GM12878 (cell line): ENCODE measurements at regions not wholly inside any gene's neighbourhood (a gene's known extent, or its start where the extent isn't known, plus 50 kb on each side); places are given as distances from the start of the nearest gene placed in this dataset.

Source experiments
- ATAC-seq: fragments of 200-7000 bp; cut with Tn5 transposase; 3 replicates; pipeline ENCODE4 v1.9.1; 2020; ENCODE audit warnings: mild to moderate bottlenecking, moderate library complexity
- BruUV-seq: library from RNA; stranded (reverse); fragments of 400-500 nt; replicated peaks from 2 replicates; lab custom pipeline; 2021; lab: Mats Ljungman, UMichigan
- CTCF ChIA-PET: fragments of 300-600 bp; sonication (Branson Sonifier 250); formaldehyde crosslinking; extraction: SDS; loops from one replicate; lab custom pipeline; 2021; ENCODE audit warnings: inconsistent platforms; lab: Yijun Ruan, JAX
- POLR2A ChIA-PET: fragments of 350-600 bp; formaldehyde crosslinking; extraction: SDS; loops from one replicate; lab custom pipeline; 2021; ENCODE audit warnings: inconsistent platforms; lab: Charles Lee
- RAD21 ChIA-PET: fragments of 300-600 bp; sonication (Branson Sonifier 250); formaldehyde crosslinking; loops from one replicate; lab custom pipeline; 2023; ENCODE audit warnings: antibody characterized with exemption; ENCODE audit not compliant: unreplicated experiment; lab: Charles Lee
- SMC1A ChIA-PET: fragments of 300-600 bp; sonication (Branson Sonifier 250); formaldehyde crosslinking; loops from one replicate; lab custom pipeline; 2023; ENCODE audit not compliant: unreplicated experiment, uncharacterized antibody; lab: Charles Lee
- DNase-seq: peaks from one replicate; pipeline ENCODE4 v3.0.0-alpha.2; 2011; ENCODE audit warnings: low read depth, low spot score
- FAIRE-seq: peaks from 3 replicates; lab custom pipeline; 2011; peaks lifted over from hg19 to GRCh38; lab: Jason Lieb, UNC
- H2AFZ ChIP-seq: 2 replicates; pipeline ENCODE4 v1.6.0; 2011; ENCODE audit warnings: low read depth, low read length, control low read depth; ENCODE audit not compliant: control insufficient read depth
- H3K27ac ChIP-seq: 2 replicates; pipeline ENCODE4 v1.5.1; 2011; ENCODE audit warnings: control low read depth; ENCODE audit not compliant: control insufficient read depth, insufficient read depth
- H3K27me3 ChIP-seq, 2 experiments: replicated peaks in 1 of 2; 2 replicates each; pipeline versions ENCODE4 v1.6.0 to v1.6.1; 2011; ENCODE audit warnings: low read length in 1 of 2; ENCODE audit not compliant: control insufficient read depth in 2 of 2, insufficient read depth in 2 of 2
- H3K36me3 ChIP-seq, 2 experiments: 2 replicates each; pipeline ENCODE4 v1.5.1; 2011; ENCODE audit warnings: low read length in 1 of 2; ENCODE audit not compliant: control insufficient read depth in 2 of 2, insufficient read depth in 2 of 2
- H3K4me1 ChIP-seq: 2 replicates; pipeline ENCODE4 v1.6.1; 2011; ENCODE audit warnings: mild to moderate bottlenecking, low read length, moderate library complexity, mixed read lengths; ENCODE audit not compliant: control insufficient read depth, insufficient read depth
- H3K4me2 ChIP-seq: 2 replicates; pipeline ENCODE4 v1.6.0; 2011; ENCODE audit warnings: control low read depth; ENCODE audit not compliant: control insufficient read depth, insufficient read depth
- H3K4me3 ChIP-seq: fragments of 200-600 bp; sonication (generic); 2 replicates; pipeline ENCODE4 v1.5.1; 2016
- H3K79me2 ChIP-seq: 2 replicates; pipeline ENCODE4 v1.6.0; 2011; ENCODE audit warnings: low read length; ENCODE audit not compliant: control insufficient read depth, insufficient read depth
- H3K9ac ChIP-seq: 2 replicates; pipeline ENCODE4 v1.8.0; 2011; ENCODE audit warnings: low read length, control low read depth, mixed read lengths; ENCODE audit not compliant: control insufficient read depth, insufficient read depth
- H3K9me3 ChIP-seq: replicated peaks from 3 replicates; pipeline ENCODE4 v1.5.1; 2011; ENCODE audit warnings: mild to moderate bottlenecking, low read length; ENCODE audit not compliant: control insufficient read depth, insufficient read depth
- H4K20me1 ChIP-seq: 2 replicates; pipeline ENCODE4 v1.6.0; 2011; ENCODE audit not compliant: control insufficient read depth, insufficient read depth
- CBX3 ChIP-seq: fragments of 200-600 bp; sonication (generic); IDR thresholded peaks from 2 replicates; pipeline ENCODE4 v1.6.1; 2016; ENCODE audit warnings: low read depth, borderline replicate concordance
- CREB1 ChIP-seq: IDR thresholded peaks from 2 replicates; pipeline ENCODE4 v1.6.1; 2012; ENCODE audit warnings: low read depth, mild to moderate bottlenecking, inconsistent platforms
- CUX1 ChIP-seq: IDR thresholded peaks from 2 replicates; pipeline ENCODE4 v1.6.1; 2012; ENCODE audit warnings: improper control_type of control experiment, low read depth, low read length; ENCODE audit not compliant: insufficient replicate concordance
- EED ChIP-seq: sonication (generic); IDR thresholded peaks from 2 replicates; pipeline ENCODE4 v1.6.1; 2016; ENCODE audit warnings: antibody characterized with exemption, low read depth
- IRF3 ChIP-seq: fragments of 450-650 bp; IDR thresholded peaks from 2 replicates; pipeline ENCODE4 v1.6.1; 2014; ENCODE audit warnings: mild to moderate bottlenecking
- JUNB ChIP-seq: IDR thresholded peaks from 2 replicates; pipeline ENCODE4 v1.6.1; 2016; ENCODE audit warnings: antibody characterized with exemption, mild to moderate bottlenecking
- LARP7 ChIP-seq: fragments of 450-650 bp; IDR thresholded peaks from 2 replicates; pipeline ENCODE4 v1.6.1; 2017; ENCODE audit warnings: mild to moderate bottlenecking
- NFYA ChIP-seq: IDR thresholded peaks from 2 replicates; pipeline ENCODE4 v1.6.1; 2011; ENCODE audit warnings: low read depth, mild to moderate bottlenecking, low read length, improper control_type of control experiment, borderline replicate concordance
- PML ChIP-seq: IDR thresholded peaks from 2 replicates; pipeline ENCODE4 v1.6.1; 2012; ENCODE audit warnings: low read length, inconsistent platforms
- POLR2A ChIP-seq: IDR thresholded peaks from 2 replicates; pipeline ENCODE4 v1.6.1; 2011; ENCODE audit warnings: low read depth, mild to moderate bottlenecking, low read length
- SMAD1 ChIP-seq: fragments of 450-650 bp; IDR thresholded peaks from 2 replicates; pipeline ENCODE4 v1.6.1; 2018; ENCODE audit warnings: mild to moderate bottlenecking, low read depth; ENCODE audit not compliant: partially characterized antibody
- SMC3 ChIP-seq: IDR thresholded peaks from 2 replicates; pipeline ENCODE4 v1.6.1; 2011; ENCODE audit warnings: low read length, improper control_type of control experiment, borderline replicate concordance
- TBL1XR1 ChIP-seq: IDR thresholded peaks from 2 replicates; pipeline ENCODE4 v1.6.1; 2012; ENCODE audit warnings: low read depth, low read length, improper control_type of control experiment
- YBX1 ChIP-seq: fragments of 450-650 bp; IDR thresholded peaks from 2 replicates; pipeline ENCODE4 v1.6.1; 2016; ENCODE audit warnings: antibody characterized with exemption
- in situ Hi-C: fragments of 300-500 bp; cut with MboI; formaldehyde crosslinking; loops from 9 replicates; pipeline ENCODE4 v1.14.3; 2018; ENCODE audit warnings: mixed read lengths
- intact Hi-C: fragments of 100-400 bp; cut with micrococcal nuclease; formaldehyde crosslinking; loops from one replicate; pipeline ENCODE4 v1.14.2; 2022; ENCODE audit not compliant: unreplicated experiment
- TF ChIP-seq, protein P1 (sequence below): fragments of 450-650 bp; IDR thresholded peaks from 2 replicates; pipeline ENCODE4 v1.6.1; 2016; ENCODE audit warnings: mild to moderate bottlenecking
- TF ChIP-seq, protein P2 (sequence below): IDR thresholded peaks from 2 replicates; pipeline ENCODE4 v1.6.1; 2011; ENCODE audit warnings: borderline replicate concordance, low read depth, mild to moderate bottlenecking, moderate library complexity, low read length; ENCODE audit not compliant: insufficient read depth, poor library complexity, severe bottlenecking
- TF ChIP-seq, protein P3 (sequence below): IDR thresholded peaks from 2 replicates; pipeline ENCODE4 v1.6.1; 2012; ENCODE audit warnings: low read depth, low read length, improper control_type of control experiment

GRCh38 chr7:106384373-106384772 is 99.6 kb upstream of the NAMPT start:
- FAIRE-seq = no peak
- Histone ChIP-seq H3K4me3 (no peak overlapping the region), H3K79me2 (no peaks in the 10 kb centered on the region), H4K20me1 (no peaks in the 10 kb centered on the region), H2AFZ (no peak overlapping the region), H3K36me3 (no peaks in the 10 kb centered on the region), H3K27ac (no peak overlapping the region), H3K27me3 (no peaks in the 10 kb centered on the region), H3K9ac (no peak overlapping the region), H3K4me2 (no peak overlapping the region), H3K9me3 (no peaks in the 10 kb centered on the region), H3K4me1 (no peaks in the 10 kb centered on the region)
- no peak for DNase-seq
- ChIA-PET POLR2A (interaction anchor here (0.6 to 0.7 kb wide), 3 partner anchors 19 to 205 kb away, joined by 4 read pairs; no protein-coding TSS in a partner anchor), RAD21 (interaction anchor here (0.7 to 2.6 kb wide), 4 partner anchors 32 to 220 kb away, joined by 3 to 11 read pairs (median 4); no protein-coding TSS in a partner anchor), SMC1A (interaction anchor here (0.6 to 1.6 kb wide), 5 partner anchors 17 to 100 kb away, joined by 3 to 5 read pairs (median 3); partner anchors contain the start of gene NAMPT), CTCF (interaction anchor here (1.0 to 2.9 kb wide), 3 partner anchors 74 to 207 kb away, joined by 3 to 12 read pairs (median 7); no protein-coding TSS in a partner anchor)
- no peak; the same call in 2 of the 3 replicates for ATAC-seq
- in situ Hi-C loops = no loop called here
- intact Hi-C loops = no loop called here
- no TSS peak for BruUV-seq
- no peak for TF ChIP-seq NFYA
- no peak for TF ChIP-seq CUX1
- no peak for TF ChIP-seq YBX1
- no peak for TF ChIP-seq IRF3
- no peak for TF ChIP-seq EED
- TF ChIP-seq CREB1 = no peak
- TF ChIP-seq SMAD1 = no peak
- TF ChIP-seq PML = no peak
- TF ChIP-seq LARP7 = no peak
- TF ChIP-seq, protein P1, sequence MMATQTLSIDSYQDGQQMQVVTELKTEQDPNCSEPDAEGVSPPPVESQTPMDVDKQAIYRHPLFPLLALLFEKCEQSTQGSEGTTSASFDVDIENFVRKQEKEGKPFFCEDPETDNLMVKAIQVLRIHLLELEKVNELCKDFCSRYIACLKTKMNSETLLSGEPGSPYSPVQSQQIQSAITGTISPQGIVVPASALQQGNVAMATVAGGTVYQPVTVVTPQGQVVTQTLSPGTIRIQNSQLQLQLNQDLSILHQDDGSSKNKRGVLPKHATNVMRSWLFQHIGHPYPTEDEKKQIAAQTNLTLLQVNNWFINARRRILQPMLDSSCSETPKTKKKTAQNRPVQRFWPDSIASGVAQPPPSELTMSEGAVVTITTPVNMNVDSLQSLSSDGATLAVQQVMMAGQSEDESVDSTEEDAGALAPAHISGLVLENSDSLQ = no peak
- TF ChIP-seq POLR2A = no peak
- TF ChIP-seq, protein P2, sequence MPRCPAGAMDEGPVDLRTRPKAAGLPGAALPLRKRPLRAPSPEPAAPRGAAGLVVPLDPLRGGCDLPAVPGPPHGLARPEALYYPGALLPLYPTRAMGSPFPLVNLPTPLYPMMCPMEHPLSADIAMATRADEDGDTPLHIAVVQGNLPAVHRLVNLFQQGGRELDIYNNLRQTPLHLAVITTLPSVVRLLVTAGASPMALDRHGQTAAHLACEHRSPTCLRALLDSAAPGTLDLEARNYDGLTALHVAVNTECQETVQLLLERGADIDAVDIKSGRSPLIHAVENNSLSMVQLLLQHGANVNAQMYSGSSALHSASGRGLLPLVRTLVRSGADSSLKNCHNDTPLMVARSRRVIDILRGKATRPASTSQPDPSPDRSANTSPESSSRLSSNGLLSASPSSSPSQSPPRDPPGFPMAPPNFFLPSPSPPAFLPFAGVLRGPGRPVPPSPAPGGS = no peak
- TF ChIP-seq SMC3 = no peak
- TF ChIP-seq, protein P3, sequence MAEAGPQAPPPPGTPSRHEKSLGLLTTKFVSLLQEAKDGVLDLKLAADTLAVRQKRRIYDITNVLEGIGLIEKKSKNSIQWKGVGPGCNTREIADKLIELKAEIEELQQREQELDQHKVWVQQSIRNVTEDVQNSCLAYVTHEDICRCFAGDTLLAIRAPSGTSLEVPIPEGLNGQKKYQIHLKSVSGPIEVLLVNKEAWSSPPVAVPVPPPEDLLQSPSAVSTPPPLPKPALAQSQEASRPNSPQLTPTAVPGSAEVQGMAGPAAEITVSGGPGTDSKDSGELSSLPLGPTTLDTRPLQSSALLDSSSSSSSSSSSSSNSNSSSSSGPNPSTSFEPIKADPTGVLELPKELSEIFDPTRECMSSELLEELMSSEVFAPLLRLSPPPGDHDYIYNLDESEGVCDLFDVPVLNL = no peak
- TF ChIP-seq TBL1XR1 = no peak
- no peak for TF ChIP-seq CBX3
- TF ChIP-seq JUNB = no peak
